Smooth muscle cell (in vitro differentiated cells): ENCODE measurements at regions not wholly inside any gene's neighbourhood (a gene's known extent, or its start where the extent isn't known, plus 50 kb on each side); places are given as distances from the start of the nearest gene placed in this dataset.

Source experiments
- DNase-seq: peaks from one replicate; lab custom pipeline; 2025; ENCODE audit not compliant: unreplicated experiment; lab: John Stamatoyannopoulos, UW
- H2AFZ ChIP-seq: fragments of 200-600 bp; sonication (generic); 2 replicates; pipeline ENCODE4 v1.6.0; 2016; ENCODE audit warnings: antibody characterized with exemption, low read depth, mild to moderate bottlenecking
- H3F3A ChIP-seq: fragments of 200-600 bp; sonication (generic); 2 replicates; pipeline ENCODE4 v1.6.0; 2017; ENCODE audit warnings: antibody characterized with exemption, low read depth
- H3K27ac ChIP-seq: fragments of 200-600 bp; sonication (generic); 2 replicates; pipeline ENCODE4 v1.5.1; 2016; ENCODE audit warnings: low read depth, mild to moderate bottlenecking
- H3K27me3 ChIP-seq: fragments of 200-600 bp; sonication (generic); 2 replicates; pipeline ENCODE4 v1.6.1; 2016; ENCODE audit warnings: low read depth, mild to moderate bottlenecking
- H3K36me3 ChIP-seq: fragments of 200-600 bp; sonication (generic); 2 replicates; pipeline ENCODE4 v1.5.1; 2016; ENCODE audit warnings: low read depth
- H3K4me1 ChIP-seq: fragments of 200-600 bp; sonication (generic); 2 replicates; pipeline ENCODE4 v1.5.1; 2016; ENCODE audit warnings: low read depth
- H3K4me2 ChIP-seq: fragments of 200-600 bp; sonication (generic); 2 replicates; pipeline ENCODE4 v1.6.0; 2016; ENCODE audit warnings: mild to moderate bottlenecking
- H3K4me3 ChIP-seq: fragments of 200-600 bp; sonication (generic); 2 replicates; pipeline ENCODE4 v1.5.1; 2016; ENCODE audit warnings: mild to moderate bottlenecking
- H3K79me2 ChIP-seq: fragments of 200-600 bp; sonication (generic); 2 replicates; pipeline ENCODE4 v1.6.0; 2016; ENCODE audit warnings: low read depth, mild to moderate bottlenecking
- H3K9ac ChIP-seq: fragments of 200-600 bp; sonication (generic); 2 replicates; pipeline ENCODE4 v1.6.0; 2016; ENCODE audit warnings: low read depth
- H3K9me3 ChIP-seq: fragments of 200-600 bp; sonication (generic); replicated peaks from 2 replicates; pipeline ENCODE4 v1.5.1; 2016; ENCODE audit warnings: low read depth
- H4K20me1 ChIP-seq: fragments of 200-600 bp; sonication (generic); 2 replicates; pipeline ENCODE4 v1.6.0; 2016; ENCODE audit warnings: low read depth
- CTCF ChIP-seq: fragments of 200-600 bp; sonication (generic); IDR thresholded peaks from 2 replicates; pipeline ENCODE4 v1.5.1; 2017; ENCODE audit warnings: borderline replicate concordance, mild to moderate bottlenecking, antibody characterized with exemption; ENCODE audit not compliant: insufficient read depth, poor library complexity, severe bottlenecking
- WGBS: methylation state at CpG from one replicate; pipeline ENCODE4 v1.1.7; 2016; ENCODE audit warnings: low lambda C conversion rate; 5-methylcytosine and 5-hydroxymethylcytosine counted together

- no peaks in the 10 kb centered on the region for H4K20me1 ChIP-seq
- no peaks in the 10 kb centered on the region for H3K79me2 ChIP-seq
- no peak for TF ChIP-seq CTCF
- no peak overlapping the region for H3K27ac ChIP-seq
- H3K4me3 ChIP-seq: no peak overlapping the region
- no peaks in the 10 kb centered on the region for H3K9me3 ChIP-seq
- DNase-seq: no peak
- no peak overlapping the region for H3K4me2 ChIP-seq
- no peaks in the 10 kb centered on the region for H3K36me3 ChIP-seq
- WGBS: 65% methylated on average over 5 of the region's 5 CpGs
- no peak overlapping the region for H3K9ac ChIP-seq
- H2AFZ ChIP-seq: no peak overlapping the region
- no peaks in the 10 kb centered on the region for H3F3A ChIP-seq
- no peaks in the 10 kb centered on the region for H3K27me3 ChIP-seq
- H3K4me1 ChIP-seq: no peaks in the 10 kb centered on the region
These were observed 160.5 kb upstream of the MMS22L start for GRCh38 chr6:97443408-97444080.

GRCh38 chr6:97445407-97445806, 162.4 kb upstream of the MMS22L start:
- no peak for TF ChIP-seq CTCF
- H3K27ac ChIP-seq: no peak overlapping the region
- no peaks in the 10 kb centered on the region for H3F3A ChIP-seq
- no peak for DNase-seq
- 86% methylated on average over 3 of the region's 3 CpGs for WGBS
- no peaks in the 10 kb centered on the region for H3K36me3 ChIP-seq
- H4K20me1 ChIP-seq: no peaks in the 10 kb centered on the region
- H3K9me3 ChIP-seq: no peaks in the 10 kb centered on the region
- no peaks in the 10 kb centered on the region for H3K27me3 ChIP-seq
- H3K4me2 ChIP-seq: no peak overlapping the region
- no peak overlapping the region for H2AFZ ChIP-seq
- no peak overlapping the region for H3K9ac ChIP-seq
- no peaks in the 10 kb centered on the region for H3K4me1 ChIP-seq
- H3K79me2 ChIP-seq: no peaks in the 10 kb centered on the region
- H3K4me3 ChIP-seq: no peak overlapping the region

GRCh38 chr6:97449444-97449966, 166.5 kb upstream of the MMS22L start:
- Histone ChIP-seq H3K4me1 (no peaks in the 10 kb centered on the region), H3K27me3 (no peaks in the 10 kb centered on the region), H3F3A (no peaks in the 10 kb centered on the region), H4K20me1 (no peaks in the 10 kb centered on the region), H3K9ac (no peak overlapping the region), H3K36me3 (no peaks in the 10 kb centered on the region), H3K79me2 (no peaks in the 10 kb centered on the region), H3K9me3 (no peaks in the 10 kb centered on the region), H3K4me2 (no peak overlapping the region), H2AFZ (no peak overlapping the region), H3K27ac (no peak overlapping the region), H3K4me3 (no peak overlapping the region)
- TF ChIP-seq CTCF: no peak
- DNase-seq: no peak
- 56% methylated on average over 2 of the region's 2 CpGs for WGBS

GRCh38 chr6:97450087-97450486, 167.1 kb upstream of the MMS22L start:
- H4K20me1 ChIP-seq: no peaks in the 10 kb centered on the region
- DNase-seq: no peak
- no peak overlapping the region for H3K4me3 ChIP-seq
- H3K27me3 ChIP-seq: no peaks in the 10 kb centered on the region
- no peaks in the 10 kb centered on the region for H3F3A ChIP-seq
- no peaks in the 10 kb centered on the region for H3K9me3 ChIP-seq
- H3K4me1 ChIP-seq: no peaks in the 10 kb centered on the region
- no peak for TF ChIP-seq CTCF
- no peak overlapping the region for H2AFZ ChIP-seq
- no peaks in the 10 kb centered on the region for H3K79me2 ChIP-seq
- H3K27ac ChIP-seq: no peak overlapping the region
- H3K4me2 ChIP-seq: no peak overlapping the region
- H3K9ac ChIP-seq: no peak overlapping the region
- WGBS: 97% methylated on average over 3 of the region's 3 CpGs
- no peaks in the 10 kb centered on the region for H3K36me3 ChIP-seq
